Stimulated activated CD4-positive, alpha-beta T cell treated with anti-CD3 and anti-CD28 coated beads, Interleukin-4, amount 100 ng/mL, for 1 hour (primary cell): ENCODE measurements at regions not wholly inside any gene's neighbourhood (a gene's known extent, or its start where the extent isn't known, plus 50 kb on each side); places are given as distances from the start of the nearest gene placed in this dataset.
"Not testable (repeated sequence)": the region's sequence is repeated elsewhere in the genome, so short reads cannot be mapped to it uniquely, and the experiment has no call there.

ENCODE experiments used
- DNase-seq: peaks from one replicate; pipeline ENCODE4 v3.0.0-alpha.2; 2020

- DNase-seq: not testable (repeated sequence)
Observed at GRCh38 chr1:224028802-224029201, 85.1 kb upstream of the FBXO28 start.

- DNase-seq: not testable (repeated sequence)
Observed at GRCh38 chr1:224023122-224023521, 90.8 kb upstream of the FBXO28 start.

- not testable (repeated sequence) for DNase-seq
Observed at GRCh38 chr1:224022249-224022970, 91.5 kb upstream of the FBXO28 start.

GRCh38 chr1:224019866-224020265 is 94.0 kb upstream of the FBXO28 start:
- DNase-seq: not testable (repeated sequence)

GRCh38 chr1:224015782-224016181 is 98.1 kb upstream of the FBXO28 start:
- DNase-seq: not testable (repeated sequence)

GRCh38 chr1:224014330-224014649 is 99.6 kb upstream of the FBXO28 start:
- DNase-seq: no peak

- not testable (repeated sequence) for DNase-seq
Observed at GRCh38 chr1:224013626-224014329, 100.1 kb upstream of the FBXO28 start.

- DNase-seq: not testable (repeated sequence)
Observed at GRCh38 chr1:224012807-224013434, 101.0 kb upstream of the FBXO28 start.

- DNase-seq: not testable (repeated sequence)
Observed at GRCh38 chr1:224012162-224012561, 101.7 kb upstream of the FBXO28 start.

- not testable (repeated sequence) for DNase-seq
Observed at GRCh38 chr1:224011751-224012150, 102.2 kb upstream of the FBXO28 start.

- not testable (repeated sequence) for DNase-seq
Observed at GRCh38 chr1:224011153-224011552, 102.8 kb upstream of the FBXO28 start.

GRCh38 chr1:224005973-224006372 is 107.9 kb upstream of the FBXO28 start:
- not testable (repeated sequence) for DNase-seq

- DNase-seq: peak; percentile 35
Observed at GRCh38 chr1:224004552-224005315, 109.2 kb upstream of the FBXO28 start.

GRCh38 chr1:224003896-224004295 is 110.0 kb upstream of the FBXO28 start:
- not testable (repeated sequence) for DNase-seq

GRCh38 chr1:224001757-224002156 is 112.2 kb upstream of the FBXO28 start:
- not testable (repeated sequence) for DNase-seq

GRCh38 chr1:223999761-224000160 is 114.2 kb upstream of the FBXO28 start:
- not testable (repeated sequence) for DNase-seq

- not testable (repeated sequence) for DNase-seq
Observed at GRCh38 chr1:223998676-223999455, 115.0 kb upstream of the FBXO28 start.

- not testable (repeated sequence) for DNase-seq
Observed at GRCh38 chr1:223996376-223996775, 117.5 kb upstream of the FBXO28 start.

GRCh38 chr1:223992456-223993246 is 121.3 kb upstream of the FBXO28 start:
- DNase-seq: peak; percentile 100

GRCh38 chr1:223991297-223991857 is 122.5 kb upstream of the FBXO28 start:
- DNase-seq: not testable (repeated sequence)

GRCh38 chr1:223961985-223962384 is 116.2 kb upstream of the TP53BP2 start:
- DNase-seq: not testable (repeated sequence)
